HCT116 (cell line): ENCODE measurements at regions not wholly inside any gene's neighbourhood (a gene's known extent, or its start where the extent isn't known, plus 50 kb on each side); places are given as distances from the start of the nearest gene placed in this dataset.

Experiments used
- ATAC-seq: fragments of 200-7000 bp; cut with Tn5 transposase; 2 replicates; pipeline ENCODE4 v1.9.1; 2020; ENCODE audit warnings: mild to moderate bottlenecking, moderate library complexity
- BruUV-seq: library from RNA; stranded (reverse); fragments of 400-500 nt; replicated peaks from 2 replicates; lab custom pipeline; 2021; lab: Mats Ljungman, UMichigan
- CTCF ChIA-PET: fragments of 300-600 bp; sonication (Branson Sonifier 250); formaldehyde crosslinking; loops from one replicate; lab custom pipeline; 2021; ENCODE audit warnings: antibody characterized with exemption; lab: Charles Lee
- POLR2A ChIA-PET: fragments of 300-600, 350-600 bp; sonication (Branson Sonifier 250); formaldehyde crosslinking; loops from one replicate; lab custom pipeline; 2021; ENCODE audit warnings: antibody characterized with exemption; lab: Charles Lee
- RAD21 ChIA-PET, 2 experiments: fragments of 300-600 bp; sonication (Branson Sonifier 250); formaldehyde crosslinking; loops; one replicate each; lab custom pipeline; 2023; ENCODE audit warnings: low total read pairs in 2 of 2; ENCODE audit not compliant: uncharacterized antibody in 2 of 2, unreplicated experiment in 2 of 2, low non-redundant PET in 1 of 2; lab: Charles Lee
- DNase-seq: peaks from one replicate; pipeline ENCODE4 v3.0.0-alpha.2; 2010; ENCODE audit warnings: low read depth, low spot score
- H2AFZ ChIP-seq: fragments of 200-600 bp; shearing (Covaris generic), sonication (generic); 2 replicates; pipeline ENCODE4 v1.6.1; 2017; ENCODE audit warnings: low read depth, mixed run types, mixed read lengths, antibody characterized with exemption, low read length; ENCODE audit not compliant: poor library complexity, severe bottlenecking
- H3K27ac ChIP-seq: 2 replicates; pipeline ENCODE4 v1.5.1; 2012; ENCODE audit warnings: low read depth, low read length
- H3K27me3 ChIP-seq: fragments of 200-600 bp; sonication (generic); 2 replicates; pipeline ENCODE4 v1.6.1; 2016; ENCODE audit warnings: mixed run types, low read length, mixed read lengths; ENCODE audit not compliant: insufficient read depth
- H3K36me3 ChIP-seq, 2 experiments: fragments of 200-500 bp in 1 of 2; fragments of 200-600 bp in 1 of 2; sonication (Bioruptor generic) in 1 of 2; sonication (generic) in 1 of 2; 2 replicates each; pipeline versions ENCODE4 v1.5.1 to v1.6.1; 2014 to 2016; ENCODE audit warnings: low read length in 2 of 2, inconsistent platforms in 1 of 2, mixed read lengths in 1 of 2, mixed run types in 1 of 2; ENCODE audit not compliant: insufficient read depth in 2 of 2, control insufficient read depth in 1 of 2
- H3K4me1 ChIP-seq, 2 experiments: fragments of 200-600 bp in 1 of 2; sonication (generic) in 1 of 2; 2 replicates each; pipeline versions ENCODE4 v1.5.1 to v1.6.1; 2012 to 2017; ENCODE audit warnings: low read length in 2 of 2, inconsistent platforms in 1 of 2, mild to moderate bottlenecking in 1 of 2, mixed read lengths in 1 of 2, mixed run types in 1 of 2, moderate library complexity in 1 of 2; ENCODE audit not compliant: insufficient read depth in 2 of 2, control insufficient read depth in 1 of 2
- H3K4me2 ChIP-seq: fragments of 200-600 bp; sonication (generic); 2 replicates; pipeline ENCODE4 v1.6.1; 2017; ENCODE audit warnings: mixed run types, low read length, mixed read lengths
- H3K4me3 ChIP-seq, 2 experiments: fragments of 200-600 bp in 1 of 2; sonication (generic) in 1 of 2; replicated peaks in 1 of 2; 2 replicates each; pipeline ENCODE4 v1.5.1; 2011 to 2016; ENCODE audit warnings: low read length in 2 of 2, control low read depth in 1 of 2, low read depth in 1 of 2, mild to moderate bottlenecking in 1 of 2, mixed read lengths in 1 of 2, mixed run types in 1 of 2
- H3K79me2 ChIP-seq: fragments of 200-600 bp; sonication (generic); 2 replicates; pipeline ENCODE4 v1.6.1; 2017; ENCODE audit warnings: mild to moderate bottlenecking, mixed run types, low read length, moderate library complexity, mixed read lengths; ENCODE audit not compliant: insufficient read depth
- H3K9ac ChIP-seq: fragments of 200-600 bp; sonication (generic); 2 replicates; pipeline ENCODE4 v1.6.1; 2016; ENCODE audit warnings: low read length, mixed read lengths
- H3K9me2 ChIP-seq: fragments of 200-600 bp; sonication (generic), shearing (Covaris generic); 2 replicates; pipeline ENCODE4 v1.6.1; 2017; ENCODE audit warnings: mixed run types, mild to moderate bottlenecking, moderate library complexity; ENCODE audit not compliant: insufficient read depth
- H3K9me3 ChIP-seq, 2 experiments: fragments of 200-500 bp in 1 of 2; fragments of 200-600 bp in 1 of 2; sonication (Bioruptor generic) in 1 of 2; sonication (generic) in 1 of 2; 2 replicates each; pipeline ENCODE4 v1.6.1; 2014 to 2017; ENCODE audit warnings: low read length in 2 of 2, mixed read lengths in 2 of 2, inconsistent platforms in 1 of 2, low read depth in 1 of 2, mild to moderate bottlenecking in 1 of 2, mixed run types in 1 of 2, moderate library complexity in 1 of 2; ENCODE audit not compliant: control insufficient read depth in 1 of 2, insufficient read depth in 1 of 2
- H4K20me1 ChIP-seq: fragments of 200-600 bp; sonication (generic), shearing (Covaris generic); 2 replicates; pipeline ENCODE4 v1.6.1; 2017; ENCODE audit warnings: mixed run types, mild to moderate bottlenecking, moderate library complexity; ENCODE audit not compliant: insufficient read depth
- CBX3 ChIP-seq: IDR thresholded peaks from 2 replicates; pipeline ENCODE4 v1.6.1; 2012; ENCODE audit warnings: low read depth
- CEBPB ChIP-seq: IDR thresholded peaks from 2 replicates; pipeline ENCODE4 v1.6.1; 2012; ENCODE audit warnings: low read depth
- EZH2 ChIP-seq: fragments of 200-600 bp; sonication (generic); IDR thresholded peaks from 2 replicates; pipeline ENCODE4 v1.6.1; 2017; ENCODE audit warnings: antibody characterized with exemption, mixed run types
- EZH2phosphoT487 ChIP-seq: fragments of 200-600 bp; IDR thresholded peaks from 2 replicates; pipeline ENCODE4 v1.6.1; 2018; ENCODE audit warnings: antibody characterized with exemption, borderline replicate concordance
- POLR2A ChIP-seq: IDR thresholded peaks from 2 replicates; pipeline ENCODE4 v1.7.0; 2011; ENCODE audit warnings: borderline replicate concordance; ENCODE audit not compliant: insufficient read depth, insufficient read length; ENCODE audit errors: extremely low read depth
- POLR2AphosphoS5 ChIP-seq: IDR thresholded peaks from 2 replicates; pipeline ENCODE4 v1.6.1; 2011; ENCODE audit warnings: mild to moderate bottlenecking, low read depth, low read length, moderate library complexity
- RAD21 ChIP-seq: IDR thresholded peaks from 2 replicates; pipeline ENCODE4 v1.6.1; 2012; ENCODE audit warnings: low read depth, mild to moderate bottlenecking
- SIN3A ChIP-seq: IDR thresholded peaks from 2 replicates; pipeline ENCODE4 v1.6.1; 2012; ENCODE audit warnings: low read depth
- SP1 ChIP-seq: IDR thresholded peaks from 2 replicates; pipeline ENCODE4 v1.6.1; 2012; ENCODE audit warnings: low read depth
- SRF ChIP-seq: IDR thresholded peaks from 2 replicates; pipeline ENCODE4 v1.6.1; 2012; ENCODE audit warnings: low read depth
- YY1 ChIP-seq: IDR thresholded peaks from 2 replicates; pipeline ENCODE4 v1.6.1; 2011; ENCODE audit warnings: low read length, low read depth, moderate library complexity, mild to moderate bottlenecking; ENCODE audit not compliant: insufficient replicate concordance; ENCODE audit errors: extremely low read depth
- ZFX ChIP-seq: fragments of 450-650 bp; IDR thresholded peaks from 2 replicates; pipeline ENCODE4 v1.6.1; 2017
- ZNF274 ChIP-seq: fragments of 200-500 bp; sonication (Bioruptor generic); IDR thresholded peaks from 2 replicates; pipeline ENCODE4 v1.6.1; 2014; ENCODE audit warnings: mild to moderate bottlenecking, low read depth, low read length, inconsistent platforms
- intact Hi-C: fragments of 100-400 bp; cut with micrococcal nuclease; formaldehyde crosslinking; loops from 2 replicates; pipeline ENCODE4 v1.10.0; 2022
- TF ChIP-seq, protein P1 (sequence below): IDR thresholded peaks from 2 replicates; pipeline ENCODE4 v1.6.1; 2012
- TF ChIP-seq, protein P2 (sequence below), 3 experiments: fragments of 200-600 bp in 1 of 3; sonication (generic) in 1 of 3; IDR thresholded peaks in 2 of 3; conservative IDR thresholded peaks in 1 of 3; 2 replicates each; pipeline ENCODE4 v1.5.1; 2012 to 2017; ENCODE audit warnings: low read depth in 2 of 3, low read length in 2 of 3, antibody characterized with exemption in 1 of 3, borderline replicate concordance in 1 of 3, control low read depth in 1 of 3, mild to moderate bottlenecking in 1 of 3, mixed read lengths in 1 of 3, mixed run types in 1 of 3, moderate library complexity in 1 of 3; ENCODE audit not compliant: insufficient read depth in 1 of 3

DNA sequence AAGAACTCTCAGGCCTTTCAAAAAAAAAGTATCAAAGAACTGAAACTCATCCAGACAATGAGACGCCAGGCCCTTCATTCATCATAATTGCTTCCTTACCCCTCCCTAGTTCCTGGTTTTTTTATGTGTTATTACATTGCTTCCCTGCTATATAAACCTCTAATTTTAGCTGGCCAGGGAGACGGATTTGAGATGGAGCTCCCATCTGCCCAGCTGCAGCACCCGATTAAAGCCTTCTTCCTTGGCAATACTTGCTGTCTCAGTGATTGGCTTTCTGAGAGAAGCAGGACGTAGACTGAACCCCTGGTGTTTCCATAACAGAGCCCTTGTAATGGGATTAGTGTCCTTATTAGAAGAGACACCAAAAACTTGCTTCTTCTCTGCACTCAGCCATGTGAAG is 62.4 kb downstream of the BARX1 start:
- Histone ChIP-seq H3K9me2 (no peaks in the 10 kb centered on the region), H2AFZ (no peak overlapping the region), H3K79me2 (no peaks in the 10 kb centered on the region), H3K27me3 (no peaks in the 10 kb centered on the region), H3K9me3 (peaks cover 9 to 12% of the 10 kb centered on the region in 2 experiments; a peak in 3 of 4 replicates), H3K36me3 (no peaks in the 10 kb centered on the region), H3K27ac (no peak overlapping the region), H3K9ac (no peak overlapping the region), H3K4me2 (no peak overlapping the region), H3K4me1 (no peaks in the 10 kb centered on the region), H4K20me1 (no peaks in the 10 kb centered on the region), H3K4me3 (no peak overlapping the region)
- ChIA-PET CTCF (no interaction called here), POLR2A (no interaction called here), RAD21 (no interaction called here)
- DNase-seq (no peak), ATAC-seq (no peak)
- TF ChIP-seq CEBPB: no peak
- no peak for TF ChIP-seq CBX3
- no peak for TF ChIP-seq EZH2
- no peak for TF ChIP-seq POLR2AphosphoS5
- no peak for TF ChIP-seq ZNF274
- TF ChIP-seq POLR2A: no peak
- TF ChIP-seq ZFX: no peak
- TF ChIP-seq, protein P1, sequence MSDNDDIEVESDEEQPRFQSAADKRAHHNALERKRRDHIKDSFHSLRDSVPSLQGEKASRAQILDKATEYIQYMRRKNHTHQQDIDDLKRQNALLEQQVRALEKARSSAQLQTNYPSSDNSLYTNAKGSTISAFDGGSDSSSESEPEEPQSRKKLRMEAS: no peak
- no peak for TF ChIP-seq SP1
- no peak for TF ChIP-seq EZH2phosphoT487
- TF ChIP-seq RAD21: no peak
- TF ChIP-seq YY1: no peak
- TF ChIP-seq, protein P2, sequence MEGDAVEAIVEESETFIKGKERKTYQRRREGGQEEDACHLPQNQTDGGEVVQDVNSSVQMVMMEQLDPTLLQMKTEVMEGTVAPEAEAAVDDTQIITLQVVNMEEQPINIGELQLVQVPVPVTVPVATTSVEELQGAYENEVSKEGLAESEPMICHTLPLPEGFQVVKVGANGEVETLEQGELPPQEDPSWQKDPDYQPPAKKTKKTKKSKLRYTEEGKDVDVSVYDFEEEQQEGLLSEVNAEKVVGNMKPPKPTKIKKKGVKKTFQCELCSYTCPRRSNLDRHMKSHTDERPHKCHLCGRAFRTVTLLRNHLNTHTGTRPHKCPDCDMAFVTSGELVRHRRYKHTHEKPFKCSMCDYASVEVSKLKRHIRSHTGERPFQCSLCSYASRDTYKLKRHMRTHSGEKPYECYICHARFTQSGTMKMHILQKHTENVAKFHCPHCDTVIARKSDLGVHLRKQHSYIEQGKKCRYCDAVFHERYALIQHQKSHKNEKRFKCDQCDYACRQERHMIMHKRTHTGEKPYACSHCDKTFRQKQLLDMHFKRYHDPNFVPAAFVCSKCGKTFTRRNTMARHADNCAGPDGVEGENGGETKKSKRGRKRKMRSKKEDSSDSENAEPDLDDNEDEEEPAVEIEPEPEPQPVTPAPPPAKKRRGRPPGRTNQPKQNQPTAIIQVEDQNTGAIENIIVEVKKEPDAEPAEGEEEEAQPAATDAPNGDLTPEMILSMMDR (IDR thresholded peaks at IDR 0.05 in 2 of 3, conservative IDR thresholded peaks at IDR 0.05 in 1 of 3; ENCODE audit: borderline replicate concordance in 1 of 3, insufficient read depth in 1 of 3, low read depth in 2 of 3, low read length in 2 of 3): no peak
- no peak for TF ChIP-seq SRF
- no peak for TF ChIP-seq SIN3A
- intact Hi-C loops: no loop called here
- no TSS peak for BruUV-seq
